Colonic mucosa (tissue), 4 donors: ENCODE measurements at regions not wholly inside any gene's neighbourhood (a gene's known extent, or its start where the extent isn't known, plus 50 kb on each side); places are given as distances from the start of the nearest gene placed in this dataset.

Experiments used
- DNase-seq: peaks from one replicate; pipeline ENCODE4 v3.0.0-alpha.2; 2020
- H3K27ac ChIP-seq: fragments of 200-600 bp; one replicate; pipeline ENCODE4 v1.8.0; 2021
- H3K27me3 ChIP-seq: fragments of 200-600 bp; one replicate; pipeline ENCODE4 v1.8.0; 2021
- H3K36me3 ChIP-seq: fragments of 200-600 bp; one replicate; pipeline ENCODE4 v1.8.0; 2021
- H3K4me1 ChIP-seq: fragments of 200-600 bp; one replicate; pipeline ENCODE4 v1.8.0; 2021; ENCODE audit warnings: mild to moderate bottlenecking
- H3K4me3 ChIP-seq: fragments of 200-600 bp; one replicate; pipeline ENCODE4 v1.8.0; 2021
- H3K9ac ChIP-seq, 2 donors: one replicate each; pipeline ENCODE4 v1.7.0; 2013; ENCODE audit warnings: control low read depth in 2 of 2, low read depth in 2 of 2, low read length in 2 of 2
- H3K9me3 ChIP-seq: fragments of 200-600 bp; one replicate; pipeline ENCODE4 v1.8.0; 2021
- CTCF ChIP-seq: fragments of 200-600 bp; IDR thresholded peaks from one replicate; pipeline ENCODE4 v1.8.0; 2022; ENCODE audit warnings: antibody characterized with exemption, mild to moderate bottlenecking
- intact Hi-C: fragments of 100-400 bp; cut with DNase I; formaldehyde crosslinking; loops from one replicate; pipeline ENCODE4 v1.14.1; 2022
- donor health status: healthy.
- donor health status: DM: no; HTN: no; CAD: no.
- donor health status: DM: no; HTN: no; CAD: no.

GRCh38 chr6:164258421-164258820 lies 843.9 kb downstream of the QKI start:
- Histone ChIP-seq H3K9ac (no peak overlapping the region), H3K9me3 (no peaks in the 10 kb centered on the region), H3K27me3 (no peaks in the 10 kb centered on the region), H3K27ac (no peak overlapping the region), H3K4me1 (no peaks in the 10 kb centered on the region), H3K36me3 (no peaks in the 10 kb centered on the region), H3K4me3 (no peak overlapping the region)
- no peak for DNase-seq
- intact Hi-C loops, result no loop called here
- no peak for TF ChIP-seq CTCF

- Histone ChIP-seq H3K27ac (no peak overlapping the region), H3K9me3 (no peaks in the 10 kb centered on the region), H3K4me1 (no peaks in the 10 kb centered on the region), H3K9ac (no peak overlapping the region), H3K36me3 (no peaks in the 10 kb centered on the region), H3K4me3 (no peak overlapping the region), H3K27me3 (no peaks in the 10 kb centered on the region)
- intact Hi-C loops, result no loop called here
- no peak for DNase-seq
- no peak for TF ChIP-seq CTCF
Measured at GRCh38 chr6:164252948-164253347, 838.4 kb downstream of the QKI start.

- Histone ChIP-seq H3K27me3 (no peaks in the 10 kb centered on the region), H3K36me3 (no peaks in the 10 kb centered on the region), H3K27ac (no peak overlapping the region), H3K9ac (no peak overlapping the region), H3K4me1 (no peaks in the 10 kb centered on the region), H3K4me3 (no peak overlapping the region), H3K9me3 (no peaks in the 10 kb centered on the region)
- intact Hi-C loops, result no loop called here
- TF ChIP-seq CTCF, result no peak
- no peak for DNase-seq
Measured at GRCh38 chr6:164252291-164252690, 837.8 kb downstream of the QKI start.

GRCh38 chr6:164247106-164247505 lies 832.6 kb downstream of the QKI start:
- no peaks in the 10 kb centered on the region for H3K9me3 ChIP-seq
- H3K4me1 ChIP-seq, result no peaks in the 10 kb centered on the region
- no peak overlapping the region for H3K4me3 ChIP-seq
- no peak for TF ChIP-seq CTCF
- H3K27ac ChIP-seq, result no peak overlapping the region
- intact Hi-C loops, result no loop called here
- no peak for DNase-seq
- H3K27me3 ChIP-seq, result no peaks in the 10 kb centered on the region
- no peak overlapping the region for H3K9ac ChIP-seq
- no peaks in the 10 kb centered on the region for H3K36me3 ChIP-seq

- Histone ChIP-seq H3K9me3 (no peaks in the 10 kb centered on the region), H3K27ac (no peak overlapping the region), H3K36me3 (no peaks in the 10 kb centered on the region), H3K4me1 (no peaks in the 10 kb centered on the region), H3K4me3 (no peak overlapping the region), H3K9ac (no peak overlapping the region), H3K27me3 (no peaks in the 10 kb centered on the region)
- TF ChIP-seq CTCF, result no peak
- intact Hi-C loops, result no loop called here
- no peak for DNase-seq
Measured at GRCh38 chr6:164246082-164246481, 831.6 kb downstream of the QKI start.

GRCh38 chr6:164243949-164244348 lies 829.4 kb downstream of the QKI start:
- Histone ChIP-seq H3K36me3 (no peaks in the 10 kb centered on the region), H3K27ac (no peak overlapping the region), H3K9ac (no peak overlapping the region), H3K4me3 (no peak overlapping the region), H3K9me3 (no peaks in the 10 kb centered on the region), H3K4me1 (no peaks in the 10 kb centered on the region), H3K27me3 (no peaks in the 10 kb centered on the region)
- DNase-seq, result no peak
- no peak for TF ChIP-seq CTCF
- intact Hi-C loops, result no loop called here
